ENCODE measurements at regions not wholly inside any gene's neighbourhood (a gene's known extent, or its start where the extent isn't known, plus 50 kb on each side); places are given as distances from the start of the nearest gene placed in this dataset.
A peak's percentile ranks its signal among the peaks of the same experiment; 100 is the strongest.

GRCh38 chr2:34656632-34657031 lies 1057.5 kb upstream of the FAM98A start:
- Histone ChIP-seq H3K9me3 (ENCODE audit: insufficient read depth, low read length) (no peaks in the 10 kb centered on the region), H3K27me3 (ENCODE audit: low read depth, low read length) (peaks cover 11% of the 10 kb centered on the region; the same call in 1 of the 2 replicates), H3K27ac (ENCODE audit: low read length) (no peak overlapping the region), H3K9ac (ENCODE audit: low read length) (no peak overlapping the region), H2AFZ (ENCODE audit: low read depth, low read length) (no peak overlapping the region), H3K36me3 (replicated peaks; ENCODE audit: low read depth, low read length) (no peaks in the 10 kb centered on the region), H3K4me2 (ENCODE audit: low read length) (peak overlapping the region; percentile 60), H3K4me3 (ENCODE audit: low read length) (no peak overlapping the region), H3K79me2 (ENCODE audit: low read length) (no peaks in the 10 kb centered on the region), H3K4me1 (ENCODE audit: low read length) (peaks cover 12% of the 10 kb centered on the region), H4K20me1 (ENCODE audit: insufficient read depth, low read length) (no peaks in the 10 kb centered on the region; the same call in 1 of the 2 replicates)
- no peak for TF ChIP-seq EZH2phosphoT487 (IDR thresholded peaks at IDR 0.05; ENCODE audit: low read depth)
- TF ChIP-seq CTCF (IDR thresholded peaks at IDR 0.05; ENCODE audit: low read depth, low read length), result no peak

GRCh38 chr2:34652636-34653035 lies 1053.5 kb upstream of the FAM98A start:
- no peaks in the 10 kb centered on the region; the same call in 1 of the 2 replicates for H4K20me1 ChIP-seq (ENCODE audit: insufficient read depth, low read length)
- peaks cover 12% of the 10 kb centered on the region for H3K4me1 ChIP-seq (ENCODE audit: low read length)
- no peak overlapping the region for H3K4me2 ChIP-seq (ENCODE audit: low read length)
- H3K9me3 ChIP-seq (ENCODE audit: insufficient read depth, low read length), result no peaks in the 10 kb centered on the region
- no peak for TF ChIP-seq CTCF (IDR thresholded peaks at IDR 0.05; ENCODE audit: low read depth, low read length)
- no peak for TF ChIP-seq EZH2phosphoT487 (IDR thresholded peaks at IDR 0.05; ENCODE audit: low read depth)
- H3K4me3 ChIP-seq (ENCODE audit: low read length), result no peak overlapping the region
- no peaks in the 10 kb centered on the region for H3K36me3 ChIP-seq (replicated peaks; ENCODE audit: low read depth, low read length)
- H3K9ac ChIP-seq (ENCODE audit: low read length), result no peak overlapping the region
- no peak overlapping the region for H2AFZ ChIP-seq (ENCODE audit: low read depth, low read length)
- no peaks in the 10 kb centered on the region for H3K79me2 ChIP-seq (ENCODE audit: low read length)
- H3K27me3 ChIP-seq (ENCODE audit: low read depth, low read length), result 0 out of 2 replicates have a peak, but pooled peaks cover 2% of the 10 kb centered on the region
- no peak overlapping the region for H3K27ac ChIP-seq (ENCODE audit: low read length)

GRCh38 chr2:34646901-34647300 lies 1047.8 kb upstream of the FAM98A start:
- Histone ChIP-seq H3K79me2 (ENCODE audit: low read length) (no peaks in the 10 kb centered on the region), H3K9me3 (ENCODE audit: insufficient read depth, low read length) (no peaks in the 10 kb centered on the region), H3K9ac (ENCODE audit: low read length) (no peak overlapping the region), H2AFZ (ENCODE audit: low read depth, low read length) (no peak overlapping the region), H3K27ac (ENCODE audit: low read length) (no peak overlapping the region), H3K36me3 (replicated peaks; ENCODE audit: low read depth, low read length) (no peaks in the 10 kb centered on the region), H3K27me3 (ENCODE audit: low read depth, low read length) (no peaks in the 10 kb centered on the region), H4K20me1 (ENCODE audit: insufficient read depth, low read length) (no peaks in the 10 kb centered on the region), H3K4me2 (ENCODE audit: low read length) (no peak overlapping the region), H3K4me1 (ENCODE audit: low read length) (no peaks in the 10 kb centered on the region), H3K4me3 (ENCODE audit: low read length) (no peak overlapping the region)
- no peak for TF ChIP-seq EZH2phosphoT487 (IDR thresholded peaks at IDR 0.05; ENCODE audit: low read depth)
- no peak for TF ChIP-seq CTCF (IDR thresholded peaks at IDR 0.05; ENCODE audit: low read depth, low read length)

GRCh38 chr2:34632327-34632726 lies 1033.2 kb upstream of the FAM98A start:
- no peaks in the 10 kb centered on the region for H3K79me2 ChIP-seq (ENCODE audit: low read length)
- H2AFZ ChIP-seq (ENCODE audit: low read depth, low read length), result no peak overlapping the region
- H3K27me3 ChIP-seq (ENCODE audit: low read depth, low read length), result no peaks in the 10 kb centered on the region
- H3K9me3 ChIP-seq (ENCODE audit: insufficient read depth, low read length), result no peaks in the 10 kb centered on the region
- TF ChIP-seq EZH2phosphoT487 (IDR thresholded peaks at IDR 0.05; ENCODE audit: low read depth), result no peak
- TF ChIP-seq CTCF (IDR thresholded peaks at IDR 0.05; ENCODE audit: low read depth, low read length), result no peak
- no peak overlapping the region for H3K4me3 ChIP-seq (ENCODE audit: low read length)
- no peak overlapping the region for H3K27ac ChIP-seq (ENCODE audit: low read length)
- no peaks in the 10 kb centered on the region for H3K4me1 ChIP-seq (ENCODE audit: low read length)
- H3K9ac ChIP-seq (ENCODE audit: low read length), result no peak overlapping the region
- H3K4me2 ChIP-seq (ENCODE audit: low read length), result no peak overlapping the region
- H4K20me1 ChIP-seq (ENCODE audit: insufficient read depth, low read length), result no peaks in the 10 kb centered on the region
- H3K36me3 ChIP-seq (replicated peaks; ENCODE audit: low read depth, low read length), result no peaks in the 10 kb centered on the region

All from OCI-LY3 (cell line).